Hepatocyte (in vitro differentiated cells): ENCODE measurements at regions not wholly inside any gene's neighbourhood (a gene's known extent, or its start where the extent isn't known, plus 50 kb on each side); places are given as distances from the start of the nearest gene placed in this dataset.
"Not testable (repeated sequence)": the region's sequence is repeated elsewhere in the genome, so short reads cannot be mapped to it uniquely, and the experiment has no call there.

Source experiments
- DNase-seq: peaks from one replicate; pipeline ENCODE4 v3.0.0-alpha.2; 2016; ENCODE audit warnings: low spot score
- H2AFZ ChIP-seq: fragments of 200-600 bp; sonication (generic); 2 replicates; pipeline ENCODE4 v1.6.0; 2016; ENCODE audit warnings: antibody characterized with exemption, mild to moderate bottlenecking
- H3K27ac ChIP-seq: fragments of 200-600 bp; sonication (generic); 2 replicates; pipeline ENCODE4 v1.5.1; 2016; ENCODE audit warnings: mild to moderate bottlenecking
- H3K27me3 ChIP-seq: fragments of 200-600 bp; sonication (generic); 2 replicates; pipeline ENCODE4 v1.6.1; 2016
- H3K36me3 ChIP-seq: fragments of 200-600 bp; sonication (generic); replicated peaks from 2 replicates; pipeline ENCODE4 v1.5.1; 2016; ENCODE audit warnings: low read depth; ENCODE audit not compliant: insufficient read depth
- H3K4me1 ChIP-seq: fragments of 200-600 bp; sonication (generic); 2 replicates; pipeline ENCODE4 v1.5.1; 2016; ENCODE audit warnings: mild to moderate bottlenecking, moderate library complexity; ENCODE audit not compliant: insufficient read depth
- H3K4me2 ChIP-seq: fragments of 200-600 bp; sonication (generic); 2 replicates; pipeline ENCODE4 v1.6.0; 2016
- H3K4me3 ChIP-seq: fragments of 200-600 bp; sonication (generic); 2 replicates; pipeline ENCODE4 v1.5.1; 2016; ENCODE audit warnings: mild to moderate bottlenecking
- H3K79me2 ChIP-seq: fragments of 200-600 bp; sonication (generic); 2 replicates; pipeline ENCODE4 v1.6.0; 2017; ENCODE audit warnings: mild to moderate bottlenecking
- H3K9me2 ChIP-seq: fragments of 200-600 bp; sonication (generic); replicated peaks from 2 replicates; pipeline ENCODE4 v1.6.0; 2017; ENCODE audit warnings: mild to moderate bottlenecking; ENCODE audit not compliant: insufficient read depth
- H3K9me3 ChIP-seq: fragments of 200-600 bp; sonication (generic); 2 replicates; pipeline ENCODE4 v1.5.1; 2016; ENCODE audit warnings: low read depth, mild to moderate bottlenecking
- H4K20me1 ChIP-seq: fragments of 200-600 bp; sonication (generic); 2 replicates; pipeline ENCODE4 v1.6.0; 2016; ENCODE audit warnings: mild to moderate bottlenecking; ENCODE audit not compliant: insufficient read depth, poor library complexity, severe bottlenecking
- WGBS: methylation state at CpG from one replicate; pipeline ENCODE4 v1.1.6; 2016; ENCODE audit warnings: low lambda C conversion rate; ENCODE audit errors: missing lambda C conversion rate; 5-methylcytosine and 5-hydroxymethylcytosine counted together

DNA sequence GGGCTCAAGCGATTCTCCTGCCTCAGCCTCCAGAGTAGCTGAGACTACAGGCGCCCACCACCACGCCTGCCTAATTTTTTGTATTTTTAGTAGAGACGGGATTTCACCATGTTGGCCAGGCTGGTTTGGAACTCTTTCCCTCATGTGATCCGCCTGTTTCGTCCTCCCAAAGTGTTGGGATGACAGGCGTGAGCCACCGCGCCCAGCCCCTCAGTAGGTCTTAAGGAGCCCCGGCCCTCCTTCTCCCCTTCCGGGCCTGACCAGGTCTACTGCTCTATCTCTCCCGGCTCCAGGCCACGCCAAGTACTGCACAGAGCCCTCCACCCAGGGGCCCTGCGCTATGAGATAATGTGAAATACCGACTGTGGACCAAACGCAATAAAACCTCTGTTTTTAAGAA is 785.5 kb downstream of the FOXD4L5 start:
- not testable (repeated sequence) for H4K20me1 ChIP-seq, H3K4me1 ChIP-seq, H3K79me2 ChIP-seq, H3K36me3 ChIP-seq, H3K27ac ChIP-seq, DNase-seq, H3K4me3 ChIP-seq, H3K9me3 ChIP-seq, H3K9me2 ChIP-seq, H3K27me3 ChIP-seq, H2AFZ ChIP-seq, H3K4me2 ChIP-seq
- 92% methylated on average over 14 of the region's 16 CpGs for WGBS

DNA sequence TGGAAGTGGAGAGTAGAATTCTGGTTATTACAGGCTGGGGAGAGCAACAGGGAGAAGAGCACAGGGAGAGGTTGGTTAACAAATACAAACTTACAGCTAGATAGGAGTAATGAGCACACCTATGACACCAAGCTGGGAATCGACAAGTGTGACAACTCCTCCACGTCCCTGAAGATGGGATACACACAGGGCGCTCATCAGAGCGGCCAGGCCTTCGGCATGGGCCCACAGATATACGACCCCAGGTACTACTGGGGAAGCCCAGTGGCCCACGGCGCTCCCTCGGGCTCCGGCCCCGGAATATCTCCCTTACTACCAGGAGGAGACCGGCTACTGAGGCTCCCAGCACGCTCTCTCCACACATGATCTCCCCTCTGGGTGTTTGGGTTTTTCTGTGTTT is 786.6 kb downstream of the FOXD4L5 start:
- H3K27me3 ChIP-seq, H3K36me3 ChIP-seq, H3K9me2 ChIP-seq, DNase-seq, H3K27ac ChIP-seq, H3K4me1 ChIP-seq, H3K79me2 ChIP-seq, H3K4me2 ChIP-seq, H3K4me3 ChIP-seq, H4K20me1 ChIP-seq, H2AFZ ChIP-seq, H3K9me3 ChIP-seq: not testable (repeated sequence)
- WGBS: 76% methylated on average over 7 of the region's 13 CpGs

- not testable (repeated sequence) for H3K36me3 ChIP-seq, H4K20me1 ChIP-seq, DNase-seq, H3K4me2 ChIP-seq, H3K4me3 ChIP-seq, H3K27me3 ChIP-seq, H2AFZ ChIP-seq, H3K79me2 ChIP-seq, H3K9me2 ChIP-seq, H3K4me1 ChIP-seq, H3K27ac ChIP-seq, H3K9me3 ChIP-seq
- WGBS: 74% methylated on average over 25 of the region's 32 CpGs
Observed at GRCh38 chr9:64488544-64488943, 796.5 kb downstream of the FOXD4L5 start.

GRCh38 chr9:64486067-64486466 is 798.9 kb downstream of the FOXD4L5 start:
- H2AFZ ChIP-seq, H3K27me3 ChIP-seq, H3K27ac ChIP-seq, H4K20me1 ChIP-seq, H3K79me2 ChIP-seq, H3K9me3 ChIP-seq, DNase-seq, H3K36me3 ChIP-seq, H3K9me2 ChIP-seq, H3K4me2 ChIP-seq, H3K4me1 ChIP-seq, H3K4me3 ChIP-seq: not testable (repeated sequence)
- 94% methylated on average over 8 of the region's 15 CpGs for WGBS

- H3K27ac ChIP-seq: peak overlapping the region; percentile 49
- H3K4me3 ChIP-seq, H4K20me1 ChIP-seq, H3K9me3 ChIP-seq, H3K27me3 ChIP-seq, H3K79me2 ChIP-seq, H3K36me3 ChIP-seq, H3K9me2 ChIP-seq, H3K4me1 ChIP-seq, DNase-seq, H2AFZ ChIP-seq: not testable (repeated sequence)
- H3K4me2 ChIP-seq: peak overlapping the region; percentile 13
- 27% methylated on average over 3 of the region's 3 CpGs for WGBS
Observed at GRCh38 chr9:64479095-64479494, 805.9 kb downstream of the FOXD4L5 start.

GRCh38 chr9:64468943-64469342 is 816.1 kb downstream of the FOXD4L5 start:
- not testable (repeated sequence) for H3K4me3 ChIP-seq, H2AFZ ChIP-seq, DNase-seq, H3K79me2 ChIP-seq, H3K4me1 ChIP-seq, H3K27ac ChIP-seq, H3K9me2 ChIP-seq, H3K27me3 ChIP-seq, H3K4me2 ChIP-seq, H3K9me3 ChIP-seq, H4K20me1 ChIP-seq, H3K36me3 ChIP-seq
- 56% methylated on average over 1 of the region's 8 CpGs for WGBS

GRCh38 chr9:64466052-64466599 is 818.9 kb downstream of the FOXD4L5 start:
- H3K27ac ChIP-seq, H3K9me3 ChIP-seq, H3K27me3 ChIP-seq, DNase-seq, H3K9me2 ChIP-seq, H3K36me3 ChIP-seq, H3K4me2 ChIP-seq, H3K4me1 ChIP-seq, H2AFZ ChIP-seq, H3K79me2 ChIP-seq, H4K20me1 ChIP-seq, H3K4me3 ChIP-seq: not testable (repeated sequence)
- WGBS: 25% methylated on average over 1 of the region's 4 CpGs

DNA sequence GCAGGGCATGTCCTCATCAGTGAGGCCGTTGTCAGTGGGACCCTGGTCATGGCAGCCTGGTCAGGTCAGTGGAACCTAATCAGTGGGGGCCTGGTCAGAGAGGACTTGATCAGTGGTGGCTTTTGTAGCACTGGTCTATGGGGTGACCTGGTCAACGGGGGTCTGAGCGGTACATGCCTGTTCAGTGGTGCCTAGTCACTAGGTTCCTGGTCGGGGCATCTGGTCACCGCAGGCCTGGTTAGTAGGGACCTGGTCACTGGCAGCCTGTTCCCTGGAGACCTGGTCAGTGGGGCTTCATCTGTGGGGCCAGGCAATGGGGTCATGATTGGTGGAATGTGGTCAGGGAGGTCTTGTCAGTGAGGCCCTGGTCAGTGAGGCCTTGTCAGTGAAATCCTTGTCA is 823.1 kb downstream of the FOXD4L5 start:
- not testable (repeated sequence) for H3K36me3 ChIP-seq, H3K4me2 ChIP-seq, H4K20me1 ChIP-seq, H3K9me3 ChIP-seq, H3K9me2 ChIP-seq, H3K27me3 ChIP-seq, H3K79me2 ChIP-seq, DNase-seq, H3K4me1 ChIP-seq, H3K4me3 ChIP-seq, H3K27ac ChIP-seq, H2AFZ ChIP-seq
- 87% methylated on average over 1 of the region's 5 CpGs for WGBS

GRCh38 chr9:64458642-64459041 is 826.4 kb downstream of the FOXD4L5 start:
- not testable (repeated sequence) for H3K9me3 ChIP-seq, H4K20me1 ChIP-seq, H3K9me2 ChIP-seq, H3K79me2 ChIP-seq, H3K27me3 ChIP-seq, H3K27ac ChIP-seq, H3K4me2 ChIP-seq, H2AFZ ChIP-seq, H3K4me1 ChIP-seq, DNase-seq, H3K4me3 ChIP-seq, H3K36me3 ChIP-seq
- WGBS: 49% methylated on average over 3 of the region's 3 CpGs
